Ovary (tissue), 7 donors: ENCODE measurements at regions not wholly inside any gene's neighbourhood (a gene's known extent, or its start where the extent isn't known, plus 50 kb on each side); places are given as distances from the start of the nearest gene placed in this dataset.

Experiments
- DNase-seq, 5 donors: peaks; one replicate each; pipeline ENCODE4 v3.0.0-alpha.2; 2019 to 2020
- H3K27ac ChIP-seq, 2 donors: fragments of 200-600 bp; one replicate each; pipeline versions ENCODE4 v1.5.1 to v1.8.0; 2019 to 2022
- H3K27me3 ChIP-seq: fragments of 200-600 bp; one replicate; pipeline ENCODE4 v1.8.0; 2022
- H3K36me3 ChIP-seq: fragments of 200-600 bp; sonication (generic); one replicate; pipeline ENCODE4 v1.5.1; 2019
- H3K4me1 ChIP-seq: one replicate; pipeline ENCODE4 v1.8.1; 2013; ENCODE audit warnings: mild to moderate bottlenecking, moderate library complexity; ENCODE audit not compliant: insufficient read depth
- H3K4me3 ChIP-seq: fragments of 200-600 bp; sonication (generic); one replicate; pipeline ENCODE4 v1.5.1; 2017
- H3K9me3 ChIP-seq, 2 donors: fragments of 200-600 bp in 1 of 2; sonication (generic) in 1 of 2; one replicate each; pipeline versions ENCODE4 v1.5.1 to v1.8.1; 2013 to 2019; ENCODE audit warnings: mild to moderate bottlenecking in 1 of 2, moderate library complexity in 1 of 2
- EP300 ChIP-seq: sonication (generic); formaldehyde crosslinking; IDR thresholded peaks from one replicate; pipeline ENCODE4 v1.6.1; 2017; ENCODE audit warnings: antibody characterized with exemption
- POLR2A ChIP-seq: fragments of 450-650 bp; IDR thresholded peaks from one replicate; pipeline ENCODE4 v1.6.1; 2017; ENCODE audit warnings: antibody characterized with exemption, mild to moderate bottlenecking, moderate library complexity
- WGBS, 3 donors: extraction: QIAGEN DNeasy Blood & Tissue Kit in 1 of 3; methylation state at CpG; one replicate each; pipeline versions ENCODE4 v1.1.5 to v1.1.7; 2013 to 2017; 5-methylcytosine and 5-hydroxymethylcytosine counted together
- intact Hi-C, 4 donors: fragments of 100-400 bp; cut with DNase I; formaldehyde crosslinking; loops; one replicate each; pipeline versions ENCODE4 v1.11.0 to v1.15.1; 2022 to 2023
- TF ChIP-seq, protein P1 (sequence below), 3 donors: fragments of 450-650 bp in 2 of 3; fragments of 200-600 bp in 1 of 3; IDR thresholded peaks; one replicate each; pipeline versions ENCODE4 v1.5.1 to v1.8.0; 2016 to 2022; ENCODE audit warnings: antibody characterized with exemption in 3 of 3, mild to moderate bottlenecking in 1 of 3
- donor health status: DM: no; HTN: no; CAD: no; lungs with moderate emphysema.
- donor health status: DM: no; HTN: no; CAD: no.
- donor health status: Bipolar disorder and iron deficiency.
- donor health status: DM: no; HTN: no; CAD: no.
- donor health status: DM: yes; HTN: yes; CAD: no.

DNA sequence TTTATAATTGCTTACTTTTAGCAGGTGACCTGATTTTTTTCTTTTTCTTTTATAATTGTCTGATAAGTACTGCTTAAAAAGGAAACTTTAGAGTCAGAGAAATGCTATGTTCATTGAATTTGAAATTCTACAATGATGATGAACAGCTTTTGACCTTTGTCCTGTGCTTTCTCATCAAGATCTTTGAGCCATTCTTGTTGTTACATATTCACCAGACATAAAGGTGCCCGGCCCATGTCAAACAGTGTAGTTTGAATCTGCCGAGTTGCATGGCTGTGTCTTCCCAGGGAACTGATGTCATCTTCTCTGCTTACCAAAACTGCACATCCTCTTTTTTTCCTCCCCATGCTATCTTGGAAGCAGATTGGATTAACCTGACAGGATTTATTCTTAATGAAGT is 163.6 kb downstream of the LRRC70 start:
- Histone ChIP-seq H3K36me3 (no peaks in the 10 kb centered on the region), H3K4me3 (no peak overlapping the region), H3K27ac (no peak overlapping the region), H3K27me3 (no peaks in the 10 kb centered on the region), H3K9me3 (no peaks in the 10 kb centered on the region), H3K4me1 (no peaks in the 10 kb centered on the region)
- 54 to 88% (median 87%) methylated on average over 2 of the region's 2 CpGs for WGBS, 3 donors
- DNase-seq = no peak
- TF ChIP-seq POLR2A (no peak), EP300 (no peak)
- TF ChIP-seq, protein P1, sequence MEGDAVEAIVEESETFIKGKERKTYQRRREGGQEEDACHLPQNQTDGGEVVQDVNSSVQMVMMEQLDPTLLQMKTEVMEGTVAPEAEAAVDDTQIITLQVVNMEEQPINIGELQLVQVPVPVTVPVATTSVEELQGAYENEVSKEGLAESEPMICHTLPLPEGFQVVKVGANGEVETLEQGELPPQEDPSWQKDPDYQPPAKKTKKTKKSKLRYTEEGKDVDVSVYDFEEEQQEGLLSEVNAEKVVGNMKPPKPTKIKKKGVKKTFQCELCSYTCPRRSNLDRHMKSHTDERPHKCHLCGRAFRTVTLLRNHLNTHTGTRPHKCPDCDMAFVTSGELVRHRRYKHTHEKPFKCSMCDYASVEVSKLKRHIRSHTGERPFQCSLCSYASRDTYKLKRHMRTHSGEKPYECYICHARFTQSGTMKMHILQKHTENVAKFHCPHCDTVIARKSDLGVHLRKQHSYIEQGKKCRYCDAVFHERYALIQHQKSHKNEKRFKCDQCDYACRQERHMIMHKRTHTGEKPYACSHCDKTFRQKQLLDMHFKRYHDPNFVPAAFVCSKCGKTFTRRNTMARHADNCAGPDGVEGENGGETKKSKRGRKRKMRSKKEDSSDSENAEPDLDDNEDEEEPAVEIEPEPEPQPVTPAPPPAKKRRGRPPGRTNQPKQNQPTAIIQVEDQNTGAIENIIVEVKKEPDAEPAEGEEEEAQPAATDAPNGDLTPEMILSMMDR (IDR thresholded peaks at IDR 0.05) = no peak
- intact Hi-C loops = no loop called here

DNA sequence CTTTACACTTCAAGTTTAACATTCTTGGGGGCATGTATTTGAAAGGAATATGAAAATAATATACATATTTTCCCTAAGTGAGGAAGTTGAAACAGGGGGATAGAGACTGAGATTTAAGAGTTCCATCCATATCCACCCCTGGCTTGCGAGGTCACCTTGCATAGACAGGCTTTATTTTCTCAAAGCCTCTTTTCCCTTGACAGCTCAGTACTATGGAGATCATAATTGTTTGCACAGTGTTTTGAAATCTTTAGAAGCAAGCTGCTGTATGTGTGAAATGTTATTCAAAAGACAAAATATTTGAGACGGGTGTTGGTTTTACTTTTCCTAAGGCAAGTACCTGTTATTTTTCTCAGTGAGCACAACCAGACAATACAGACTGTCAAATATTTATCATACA is 163.1 kb downstream of the LRRC70 start:
- DNase-seq = no peak
- Histone ChIP-seq H3K4me3 (no peak overlapping the region), H3K9me3 (no peaks in the 10 kb centered on the region), H3K27ac (no peak overlapping the region), H3K4me1 (no peaks in the 10 kb centered on the region), H3K36me3 (no peaks in the 10 kb centered on the region), H3K27me3 (no peaks in the 10 kb centered on the region)
- TF ChIP-seq, protein P1 (IDR thresholded peaks at IDR 0.05) = no peak
- TF ChIP-seq EP300 = no peak
- TF ChIP-seq POLR2A = no peak
- WGBS, 3 donors = 68 to 74% (median 69%) methylated on average over 2 of the region's 2 CpGs
- intact Hi-C loops = no loop called here

DNA sequence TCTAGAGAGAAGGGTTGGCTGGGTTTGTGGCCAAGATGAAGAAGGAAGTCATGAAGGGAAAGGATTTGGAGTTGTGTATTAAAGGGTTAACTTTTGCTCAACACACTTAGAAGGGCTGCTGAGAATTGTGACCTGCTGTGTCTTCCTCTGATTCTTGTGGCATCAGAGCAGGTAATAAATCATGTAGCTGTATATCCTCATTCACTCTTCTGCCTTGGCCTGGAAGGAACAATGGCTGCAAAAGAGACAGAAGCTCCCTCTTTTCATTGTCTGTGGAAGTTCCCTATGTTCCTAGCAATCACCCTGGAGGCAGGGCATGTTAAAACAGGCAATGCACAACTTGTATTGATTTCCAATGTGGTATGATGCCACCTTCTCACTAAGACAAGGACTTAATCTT is 159.1 kb downstream of the LRRC70 start:
- Histone ChIP-seq H3K9me3 (no peaks in the 10 kb centered on the region), H3K27me3 (no peaks in the 10 kb centered on the region), H3K27ac (no peak overlapping the region), H3K36me3 (no peaks in the 10 kb centered on the region), H3K4me1 (no peaks in the 10 kb centered on the region), H3K4me3 (no peak overlapping the region)
- no peak for DNase-seq
- no peak for TF ChIP-seq EP300
- TF ChIP-seq, protein P1 (IDR thresholded peaks at IDR 0.05) = no peak
- TF ChIP-seq POLR2A = no peak
- intact Hi-C loops = no loop called here

DNA sequence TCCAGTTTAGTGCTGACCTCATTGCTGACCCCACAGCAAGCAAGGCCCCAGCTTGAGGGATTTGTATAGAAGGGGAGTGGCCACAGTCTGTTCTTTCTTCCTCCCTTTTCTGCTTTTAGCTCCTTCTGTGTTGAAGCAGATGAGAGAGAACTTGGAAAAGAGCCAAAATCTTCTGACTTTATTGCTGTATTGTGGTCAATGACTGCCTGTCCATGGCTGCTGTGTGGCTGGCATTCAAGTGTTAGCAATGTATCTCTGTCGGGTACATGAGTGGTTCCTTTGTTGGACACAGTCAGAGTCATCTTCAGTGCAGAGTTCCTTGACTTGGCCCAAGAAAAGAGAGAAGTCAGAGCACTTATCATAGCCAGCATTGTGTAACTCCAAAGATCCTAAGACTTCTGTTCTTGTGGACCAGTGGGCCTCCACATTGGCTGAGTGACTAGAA is 154.1 kb downstream of the LRRC70 start:
- intact Hi-C loops = no loop called here
- 47 to 65% (median 53%) methylated on average over 1 of the region's 1 CpG for WGBS, 3 donors
- no peaks in the 10 kb centered on the region for H3K9me3 ChIP-seq
- no peak overlapping the region for H3K27ac ChIP-seq
- TF ChIP-seq, protein P1 (IDR thresholded peaks at IDR 0.05) = no peak
- TF ChIP-seq POLR2A (no peak), EP300 (no peak)
- H3K36me3 ChIP-seq = no peaks in the 10 kb centered on the region
- H3K4me3 ChIP-seq = no peak overlapping the region
- H3K27me3 ChIP-seq = no peaks in the 10 kb centered on the region
- DNase-seq = no peak
- H3K4me1 ChIP-seq = no peaks in the 10 kb centered on the region

DNA sequence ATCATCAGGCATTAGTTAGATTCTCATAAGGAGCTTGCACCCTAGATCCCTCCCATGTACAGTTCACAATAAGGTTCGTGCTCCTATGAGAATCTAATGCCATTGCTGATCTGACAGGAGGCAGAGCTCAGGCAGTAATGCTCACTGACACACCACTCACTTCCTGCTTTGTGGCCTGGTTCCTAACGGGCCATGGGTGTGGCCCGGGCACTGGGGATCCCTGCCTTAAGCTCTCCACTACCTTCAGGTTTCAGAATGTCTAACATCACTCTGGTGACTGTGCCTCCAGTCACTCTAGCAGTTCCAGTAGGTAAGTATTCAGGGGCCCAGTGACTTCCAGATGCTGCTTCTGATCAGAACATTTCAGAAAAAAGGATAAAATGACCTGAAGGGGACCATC is 152.4 kb downstream of the LRRC70 start:
- H3K4me1 ChIP-seq = no peaks in the 10 kb centered on the region
- no peak overlapping the region for H3K27ac ChIP-seq
- 82 to 92% (median 87%) methylated on average over 3 of the region's 3 CpGs for WGBS, 3 donors
- H3K27me3 ChIP-seq = no peaks in the 10 kb centered on the region
- no peaks in the 10 kb centered on the region for H3K36me3 ChIP-seq
- no peak for DNase-seq
- intact Hi-C loops = no loop called here
- TF ChIP-seq, protein P1 (IDR thresholded peaks at IDR 0.05) = no peak
- no peak for TF ChIP-seq EP300
- H3K9me3 ChIP-seq = no peaks in the 10 kb centered on the region
- H3K4me3 ChIP-seq = no peak overlapping the region
